Endothelial cell of umbilical vein (primary cell): ENCODE measurements at regions not wholly inside any gene's neighbourhood (a gene's known extent, or its start where the extent isn't known, plus 50 kb on each side); places are given as distances from the start of the nearest gene placed in this dataset.

Experiments
- CTCF ChIP-seq, 2 donors: IDR thresholded peaks; 1 replicate in 1 of 2; 2 replicates in 1 of 2; pipeline ENCODE4 v1.5.1; 2011; ENCODE audit warnings: low read length in 2 of 2, mild to moderate bottlenecking in 2 of 2, moderate library complexity in 2 of 2, control low read depth in 1 of 2, inconsistent platforms in 1 of 2, low read depth in 1 of 2; ENCODE audit not compliant: insufficient read depth in 1 of 2; ENCODE audit errors: extremely low read depth in 1 of 2
- GATA2 ChIP-seq: IDR thresholded peaks from 2 replicates; pipeline ENCODE4 v1.7.0; 2011; ENCODE audit warnings: low read depth, mild to moderate bottlenecking, moderate library complexity, mixed read lengths, low read length; ENCODE audit not compliant: insufficient read length, insufficient read depth
- POLR2AphosphoS5 ChIP-seq: IDR thresholded peaks from 2 replicates; pipeline ENCODE4 v1.6.1; 2012; ENCODE audit warnings: low read depth, mild to moderate bottlenecking, control low read depth, low read length, moderate library complexity; ENCODE audit not compliant: insufficient read depth
- TF ChIP-seq, protein P1 (sequence below): IDR thresholded peaks from 2 replicates; pipeline ENCODE4 v1.6.1; 2011; ENCODE audit not compliant: insufficient read depth, insufficient read length

DNA sequence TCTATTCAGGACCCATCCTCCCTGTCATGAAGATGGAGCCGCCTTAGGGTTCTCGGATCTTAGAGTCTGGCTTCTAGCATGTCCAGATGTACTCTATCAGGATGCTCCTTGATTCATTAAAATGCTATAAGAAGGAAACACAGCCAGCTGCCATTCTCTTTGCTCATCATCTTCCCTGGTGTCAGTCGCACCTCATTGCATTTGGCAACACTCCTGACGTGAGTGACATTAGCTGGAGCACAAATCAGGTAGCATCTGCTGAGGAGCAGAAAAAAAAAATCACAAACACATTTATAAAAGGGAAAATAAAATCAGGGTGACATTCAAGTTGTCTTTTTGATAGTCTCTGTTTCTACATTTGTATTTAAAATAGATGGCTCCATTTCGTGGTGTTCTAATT lies 226.1 kb upstream of the NMUR2 start:
- TF ChIP-seq CTCF (IDR thresholded peaks at IDR 0.05; ENCODE audit: extremely low read depth in 1 of 2, insufficient read depth in 1 of 2, low read depth in 1 of 2, low read length in 2 of 2), result no peak
- no peak for TF ChIP-seq GATA2
- no peak for TF ChIP-seq POLR2AphosphoS5
- TF ChIP-seq, protein P1, sequence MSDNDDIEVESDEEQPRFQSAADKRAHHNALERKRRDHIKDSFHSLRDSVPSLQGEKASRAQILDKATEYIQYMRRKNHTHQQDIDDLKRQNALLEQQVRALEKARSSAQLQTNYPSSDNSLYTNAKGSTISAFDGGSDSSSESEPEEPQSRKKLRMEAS, result no peak
